HG03159 (cell line): ENCODE measurements at regions not wholly inside any gene's neighbourhood (a gene's known extent, or its start where the extent isn't known, plus 50 kb on each side); places are given as distances from the start of the nearest gene placed in this dataset.
"Not testable (repeated sequence)": the region's sequence is repeated elsewhere in the genome, so short reads cannot be mapped to it uniquely, and the experiment has no call there.

Experiments
- ATAC-seq: cut with Tn5 transposase; IDR thresholded peaks from one replicate; pipeline ENCODE4 v1.9.1; 2021; ENCODE audit warnings: mild to moderate bottlenecking, moderate library complexity; ENCODE audit not compliant: unreplicated experiment

- no peak for ATAC-seq
These were observed 603.7 kb downstream of the UQCRFS1 start for GRCh38 chr19:28609091-28609755.

GRCh38 chr19:28608292-28608691 lies 604.7 kb downstream of the UQCRFS1 start:
- ATAC-seq = no peak

GRCh38 chr19:28607066-28607583 lies 605.8 kb downstream of the UQCRFS1 start:
- no peak for ATAC-seq

GRCh38 chr19:28606269-28607032 lies 606.5 kb downstream of the UQCRFS1 start:
- no peak for ATAC-seq

- ATAC-seq = no peak
These were observed 607.3 kb downstream of the UQCRFS1 start for GRCh38 chr19:28605501-28606268.

- no peak for ATAC-seq
These were observed 609.5 kb downstream of the UQCRFS1 start for GRCh38 chr19:28603453-28603852.

GRCh38 chr19:28602675-28603298 lies 610.2 kb downstream of the UQCRFS1 start:
- ATAC-seq = no peak

- no peak for ATAC-seq
These were observed 611.1 kb downstream of the UQCRFS1 start for GRCh38 chr19:28601723-28602440.

- ATAC-seq = no peak
These were observed 614.1 kb downstream of the UQCRFS1 start for GRCh38 chr19:28598861-28599260.

GRCh38 chr19:28596561-28597071 lies 616.3 kb downstream of the UQCRFS1 start:
- no peak for ATAC-seq

- ATAC-seq = no peak
These were observed 617.0 kb downstream of the UQCRFS1 start for GRCh38 chr19:28595722-28596480.

- no peak for ATAC-seq
These were observed 618.2 kb downstream of the UQCRFS1 start for GRCh38 chr19:28594737-28595136.

- not testable (repeated sequence) for ATAC-seq
These were observed 623.0 kb downstream of the UQCRFS1 start for GRCh38 chr19:28589991-28590411.

GRCh38 chr19:28586474-28586873 lies 626.5 kb downstream of the UQCRFS1 start:
- no peak for ATAC-seq

- no peak for ATAC-seq
These were observed 627.2 kb downstream of the UQCRFS1 start for GRCh38 chr19:28585796-28586195.

- no peak for ATAC-seq
These were observed 629.2 kb downstream of the UQCRFS1 start for GRCh38 chr19:28583713-28584112.

GRCh38 chr19:28583242-28583641 lies 629.7 kb downstream of the UQCRFS1 start:
- ATAC-seq = no peak

GRCh38 chr19:28582796-28583195 lies 630.2 kb downstream of the UQCRFS1 start:
- ATAC-seq = no peak

- ATAC-seq = no peak
These were observed 630.6 kb downstream of the UQCRFS1 start for GRCh38 chr19:28582344-28582743.

GRCh38 chr19:28581468-28581770 lies 631.5 kb downstream of the UQCRFS1 start:
- ATAC-seq = no peak
